Spleen (tissue), 11 donors: ENCODE measurements at regions not wholly inside any gene's neighbourhood (a gene's known extent, or its start where the extent isn't known, plus 50 kb on each side); places are given as distances from the start of the nearest gene placed in this dataset.

ENCODE experiments used
- DNase-seq: peaks from one replicate; pipeline ENCODE4 v3.0.0-alpha.2; 2020
- H3K27ac ChIP-seq, 8 donors: fragments of 200-600 bp; sonication (generic) in 7 of 8; 1 replicate in 4 of 8; 2 replicates in 4 of 8; pipeline versions ENCODE4 v1.5.0 to v1.8.0; 2016 to 2021; ENCODE audit warnings: inconsistent platforms in 4 of 8, mild to moderate bottlenecking in 4 of 8, moderate library complexity in 1 of 8
- H3K27me3 ChIP-seq, 7 donors: fragments of 200-600 bp; sonication (generic) in 6 of 7; replicated peaks in 1 of 7; 1 replicate in 4 of 7; 2 replicates in 3 of 7; pipeline versions ENCODE4 v1.5.0 to v1.8.0; 2016 to 2021; ENCODE audit warnings: inconsistent platforms in 3 of 7, mild to moderate bottlenecking in 1 of 7
- H3K36me3 ChIP-seq, 6 donors: fragments of 200-600 bp; sonication (generic) in 5 of 6; 1 replicate in 4 of 6; 2 replicates in 2 of 6; pipeline versions ENCODE4 v1.5.0 to v1.8.0; 2016 to 2021; ENCODE audit warnings: inconsistent platforms in 2 of 6
- H3K4me1 ChIP-seq, 6 donors: fragments of 200-600 bp; sonication (generic) in 5 of 6; 1 replicate in 3 of 6; 2 replicates in 3 of 6; pipeline versions ENCODE4 v1.5.0 to v1.8.0; 2016 to 2021; ENCODE audit warnings: inconsistent platforms in 3 of 6
- H3K4me3 ChIP-seq, 8 donors: fragments of 200-600 bp; sonication (generic) in 7 of 8; 1 replicate in 4 of 8; 2 replicates in 4 of 8; pipeline versions ENCODE4 v1.5.0 to v1.8.0; 2016 to 2021; ENCODE audit warnings: inconsistent platforms in 4 of 8, mild to moderate bottlenecking in 4 of 8, moderate library complexity in 2 of 8
- H3K9me3 ChIP-seq, 8 donors: fragments of 200-600 bp; sonication (generic) in 7 of 8; 1 replicate in 4 of 8; 2 replicates in 4 of 8; pipeline versions ENCODE4 v1.5.0 to v1.8.0; 2016 to 2021; ENCODE audit warnings: inconsistent platforms in 4 of 8
- CTCF ChIP-seq, 11 experiments: fragments of 200-600 bp in 7 of 11; fragments of 450-650 bp in 4 of 11; sonication (generic) in 4 of 11; IDR thresholded peaks in 8 of 11; conservative IDR thresholded peaks in 3 of 11; 1 replicate in 7 of 11; 2 replicates in 4 of 11; pipeline versions ENCODE4 v1.4.0 to v1.8.0; 2016 to 2021; ENCODE audit warnings: antibody characterized with exemption in 11 of 11, inconsistent platforms in 4 of 11, mild to moderate bottlenecking in 1 of 11
- POLR2A ChIP-seq, 3 donors: fragments of 450-650 bp; IDR thresholded peaks; one replicate each; pipeline ENCODE4 v1.5.1; 2017; ENCODE audit warnings: antibody characterized with exemption in 3 of 3, mild to moderate bottlenecking in 1 of 3
- POLR2AphosphoS5 ChIP-seq, 3 donors: sonication (generic); formaldehyde crosslinking; IDR thresholded peaks; one replicate each; pipeline ENCODE4 v1.5.1; 2017; ENCODE audit warnings: antibody characterized with exemption in 3 of 3
- WGBS, 5 donors: extraction: QIAGEN DNeasy Blood & Tissue Kit in 3 of 5; methylation state at CpG; one replicate each; pipeline versions ENCODE4 v1.1.5 to v1.1.7; 2013 to 2018; 5-methylcytosine and 5-hydroxymethylcytosine counted together
- intact Hi-C: fragments of 100-400 bp; cut with DNase I; formaldehyde crosslinking; loops from one replicate; pipeline ENCODE4 v1.15.0; 2023; ENCODE audit warnings: low total_unique reads
- donor health status: healthy with polysubstance abuse.
- donor health status: DM: no; HTN: no; CAD: no; lungs with moderate emphysema.
- donor health status: DM: no; HTN: no; CAD: no.
- donor health status: Bipolar disorder and iron deficiency.
- donor health status: healthy.
- donor health status: DM: no; HTN: no; CAD: no.
- donor health status: DM: yes; HTN: yes; CAD: no.

GRCh38 chr6:165820407-165820806 lies 157.4 kb upstream of the PDE10A start:
- Histone ChIP-seq H3K4me3 (no peak overlapping the region), H3K9me3 (no peaks in the 10 kb centered on the region), H3K4me1 (no peaks in the 10 kb centered on the region), H3K27ac (no peak overlapping the region), H3K36me3 (no peaks in the 10 kb centered on the region), H3K27me3 (peaks cover 0 to 68% (median 8%) of the 10 kb centered on the region in 7 donors)
- 14 to 30% (median 24%) methylated on average over 4 of the region's 4 CpGs for WGBS, 5 donors
- DNase-seq, result no peak
- intact Hi-C loops, result no loop called here
- TF ChIP-seq POLR2AphosphoS5 (IDR thresholded peaks at IDR 0.05) (no peak), CTCF (IDR thresholded peaks at IDR 0.05 in 8 of 11, conservative IDR thresholded peaks at IDR 0.05 in 3 of 11) (no peak), POLR2A (IDR thresholded peaks at IDR 0.05) (no peak)

- no peak for TF ChIP-seq CTCF (IDR thresholded peaks at IDR 0.05 in 8 of 11, conservative IDR thresholded peaks at IDR 0.05 in 3 of 11)
- TF ChIP-seq POLR2A (IDR thresholded peaks at IDR 0.05), result no peak
- no peak for TF ChIP-seq POLR2AphosphoS5 (IDR thresholded peaks at IDR 0.05)
- intact Hi-C loops, result no loop called here
- Histone ChIP-seq H3K27ac (no peak overlapping the region), H3K36me3 (no peaks in the 10 kb centered on the region), H3K9me3 (no peaks in the 10 kb centered on the region), H3K4me3 (no peak overlapping the region), H3K27me3 (peaks cover 0 to 68% (median 8%) of the 10 kb centered on the region in 7 donors), H3K4me1 (no peaks in the 10 kb centered on the region)
- 27 to 47% (median 36%) methylated on average over 19 to 21 of the region's 21 CpGs for WGBS, 5 donors
- DNase-seq, result no peak
These were observed 156.4 kb upstream of the PDE10A start for GRCh38 chr6:165819394-165819793.

GRCh38 chr6:165818200-165818599 lies 155.2 kb upstream of the PDE10A start:
- Histone ChIP-seq H3K27me3 (peaks cover 0 to 68% (median 8%) of the 10 kb centered on the region in 7 donors), H3K9me3 (no peaks in the 10 kb centered on the region), H3K36me3 (no peaks in the 10 kb centered on the region), H3K4me3 (no peak overlapping the region), H3K4me1 (no peaks in the 10 kb centered on the region), H3K27ac (no peak overlapping the region)
- intact Hi-C loops, result no loop called here
- TF ChIP-seq CTCF (IDR thresholded peaks at IDR 0.05 in 8 of 11, conservative IDR thresholded peaks at IDR 0.05 in 3 of 11) (no peak), POLR2AphosphoS5 (IDR thresholded peaks at IDR 0.05) (no peak), POLR2A (IDR thresholded peaks at IDR 0.05) (no peak)
- DNase-seq, result no peak
- 47 to 72% (median 59%) methylated on average over 4 of the region's 4 CpGs for WGBS, 5 donors

- no peak overlapping the region for H3K27ac ChIP-seq
- WGBS, 5 donors, result 73 to 87% (median 81%) methylated on average over 6 to 7 of the region's 7 CpGs
- no peaks in the 10 kb centered on the region for H3K36me3 ChIP-seq
- no peaks in the 10 kb centered on the region for H3K9me3 ChIP-seq
- H3K4me3 ChIP-seq, result no peak overlapping the region
- no peak for DNase-seq
- no peaks in the 10 kb centered on the region for H3K4me1 ChIP-seq
- TF ChIP-seq POLR2AphosphoS5 (IDR thresholded peaks at IDR 0.05), result no peak
- TF ChIP-seq POLR2A (IDR thresholded peaks at IDR 0.05), result no peak
- no peak for TF ChIP-seq CTCF (IDR thresholded peaks at IDR 0.05 in 8 of 11, conservative IDR thresholded peaks at IDR 0.05 in 3 of 11)
- intact Hi-C loops, result no loop called here
- H3K27me3 ChIP-seq, result peaks cover 0 to 64% (median 8%) of the 10 kb centered on the region in 7 donors
These were observed 154.7 kb upstream of the PDE10A start for GRCh38 chr6:165817771-165818170.
